C4-2B (cell line): ENCODE measurements at regions not wholly inside any gene's neighbourhood (a gene's known extent, or its start where the extent isn't known, plus 50 kb on each side); places are given as distances from the start of the nearest gene placed in this dataset.

Experiments used
- CTCF ChIP-seq: fragments of 450-650 bp; conservative IDR thresholded peaks from 2 replicates; pipeline ENCODE4 v1.5.1; 2017; ENCODE audit warnings: mild to moderate bottlenecking
- ZFX ChIP-seq: fragments of 450-650 bp; IDR thresholded peaks from 2 replicates; pipeline ENCODE4 v1.6.1; 2017

GRCh38 chr5:56717253-56717987, 97.9 kb upstream of the MAP3K1 start:
- no peak for TF ChIP-seq CTCF
- no peak for TF ChIP-seq ZFX
